ENCODE measurements at regions not wholly inside any gene's neighbourhood (a gene's known extent, or its start where the extent isn't known, plus 50 kb on each side); places are given as distances from the start of the nearest gene placed in this dataset.
"Not testable (repeated sequence)": the region's sequence is repeated elsewhere in the genome, so short reads cannot be mapped to it uniquely, and the experiment has no call there.

DNA sequence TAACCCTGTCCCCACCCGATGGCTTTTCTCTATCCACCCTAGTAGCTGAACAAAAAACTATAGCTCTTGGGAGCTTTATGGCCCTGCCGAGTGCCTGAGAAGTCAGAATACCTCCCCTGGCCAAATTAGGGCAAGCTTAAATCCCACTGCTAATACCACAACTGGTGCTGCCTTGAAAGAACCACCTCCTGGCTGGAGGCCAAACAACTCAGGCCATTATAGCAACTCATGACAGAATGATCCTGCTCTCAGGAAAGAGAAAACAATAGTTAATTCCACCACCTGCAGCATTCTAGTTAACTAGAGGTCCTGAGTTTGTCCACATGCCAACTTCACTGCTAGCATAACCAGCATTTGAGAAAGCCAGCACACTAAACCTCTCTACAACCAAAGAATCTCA, 123.2 kb downstream of the RTP4 start:
- H3K27me3 ChIP-seq (ENCODE audit: control insufficient read depth, insufficient read depth, low read length): no peaks in the 10 kb centered on the region
- no peak overlapping the region for H3K4me3 ChIP-seq (ENCODE audit: low read depth, low read length)

DNA sequence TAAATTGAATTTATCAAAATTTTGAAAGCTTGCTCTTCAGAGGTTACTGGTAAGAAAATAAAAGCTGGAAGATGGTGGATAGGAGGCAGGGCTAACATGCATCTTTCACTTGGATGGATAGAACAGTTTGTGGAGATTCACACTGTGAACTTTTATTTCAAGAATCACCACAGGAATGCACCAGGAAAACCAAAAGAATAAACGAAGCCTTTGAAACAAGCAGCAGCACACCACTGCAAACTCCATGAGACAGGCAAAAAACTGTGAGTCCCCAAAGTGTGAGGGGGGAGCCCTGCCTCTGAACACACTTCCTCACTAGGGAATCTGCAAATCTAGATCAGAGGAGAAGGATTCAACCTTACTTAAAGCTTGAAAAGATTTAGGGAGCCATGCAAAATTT, 122.2 kb downstream of the RTP4 start:
- FAIRE-seq (no peak), DNase-seq (ENCODE audit: low read depth) (no peak)
- no peak overlapping the region for H3K4me3 ChIP-seq (ENCODE audit: low read depth, low read length)
- TF ChIP-seq, protein P1, sequence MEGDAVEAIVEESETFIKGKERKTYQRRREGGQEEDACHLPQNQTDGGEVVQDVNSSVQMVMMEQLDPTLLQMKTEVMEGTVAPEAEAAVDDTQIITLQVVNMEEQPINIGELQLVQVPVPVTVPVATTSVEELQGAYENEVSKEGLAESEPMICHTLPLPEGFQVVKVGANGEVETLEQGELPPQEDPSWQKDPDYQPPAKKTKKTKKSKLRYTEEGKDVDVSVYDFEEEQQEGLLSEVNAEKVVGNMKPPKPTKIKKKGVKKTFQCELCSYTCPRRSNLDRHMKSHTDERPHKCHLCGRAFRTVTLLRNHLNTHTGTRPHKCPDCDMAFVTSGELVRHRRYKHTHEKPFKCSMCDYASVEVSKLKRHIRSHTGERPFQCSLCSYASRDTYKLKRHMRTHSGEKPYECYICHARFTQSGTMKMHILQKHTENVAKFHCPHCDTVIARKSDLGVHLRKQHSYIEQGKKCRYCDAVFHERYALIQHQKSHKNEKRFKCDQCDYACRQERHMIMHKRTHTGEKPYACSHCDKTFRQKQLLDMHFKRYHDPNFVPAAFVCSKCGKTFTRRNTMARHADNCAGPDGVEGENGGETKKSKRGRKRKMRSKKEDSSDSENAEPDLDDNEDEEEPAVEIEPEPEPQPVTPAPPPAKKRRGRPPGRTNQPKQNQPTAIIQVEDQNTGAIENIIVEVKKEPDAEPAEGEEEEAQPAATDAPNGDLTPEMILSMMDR (IDR thresholded peaks at IDR 0.05; ENCODE audit: insufficient read depth, low read length, severe bottlenecking): no peak
- H3K27me3 ChIP-seq (ENCODE audit: control insufficient read depth, insufficient read depth, low read length): no peaks in the 10 kb centered on the region
- no peaks in the 10 kb centered on the region for H3K36me3 ChIP-seq (ENCODE audit: control insufficient read depth, insufficient read depth, low read length)

More for the DNA sequence above, 123.2 kb downstream of the RTP4 start:
- TF ChIP-seq, protein P1 (IDR thresholded peaks at IDR 0.05; ENCODE audit: insufficient read depth, low read length, severe bottlenecking): no peak
- no peaks in the 10 kb centered on the region for H3K36me3 ChIP-seq (ENCODE audit: control insufficient read depth, insufficient read depth, low read length)
- no peak for DNase-seq (ENCODE audit: low read depth)
- no peak for FAIRE-seq

DNA sequence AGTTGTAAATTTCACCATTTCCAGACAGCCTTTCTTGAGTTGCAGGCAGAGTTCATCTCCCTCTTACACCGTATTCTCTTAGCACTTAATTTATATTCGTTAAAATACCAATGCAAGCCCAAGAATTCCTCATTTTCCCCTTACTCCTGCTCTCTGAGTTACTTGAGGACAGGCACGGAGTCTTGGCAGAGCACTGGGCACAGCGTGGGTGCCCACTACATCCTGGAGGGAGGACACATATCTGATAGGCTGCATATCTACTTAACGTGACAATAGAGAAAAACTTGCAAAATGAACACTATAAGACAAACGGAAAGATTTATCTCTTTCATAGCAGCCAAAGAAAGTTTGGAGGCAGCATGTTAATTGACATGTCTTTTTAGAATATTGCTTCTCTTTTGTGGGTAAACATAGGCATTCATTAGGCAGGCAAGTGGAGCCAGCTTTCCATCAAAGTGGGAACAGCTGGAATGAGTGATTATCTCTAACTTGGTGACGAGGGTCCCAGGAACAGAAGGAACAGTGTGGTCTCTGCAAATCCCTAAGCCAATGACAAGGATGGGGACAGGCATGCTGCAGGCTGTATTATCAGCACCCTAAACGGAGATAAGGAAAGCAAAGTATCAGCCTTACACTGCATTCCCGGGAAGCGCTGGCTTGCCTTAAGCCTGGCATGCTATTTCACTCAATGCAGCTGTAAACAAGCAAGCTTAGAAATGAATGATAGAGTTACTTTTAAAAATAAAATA, 116.5 kb downstream of the RTP4 start:
- TF ChIP-seq, protein P1 (IDR thresholded peaks at IDR 0.05; ENCODE audit: insufficient read depth, low read length, severe bottlenecking): no peak
- DNase-seq (ENCODE audit: low read depth) (no peak), FAIRE-seq (no peak)
- no peak overlapping the region for H3K4me3 ChIP-seq (ENCODE audit: low read depth, low read length)
- no peaks in the 10 kb centered on the region for H3K36me3 ChIP-seq (ENCODE audit: control insufficient read depth, insufficient read depth, low read length)
- no peaks in the 10 kb centered on the region for H3K27me3 ChIP-seq (ENCODE audit: control insufficient read depth, insufficient read depth, low read length)

DNA sequence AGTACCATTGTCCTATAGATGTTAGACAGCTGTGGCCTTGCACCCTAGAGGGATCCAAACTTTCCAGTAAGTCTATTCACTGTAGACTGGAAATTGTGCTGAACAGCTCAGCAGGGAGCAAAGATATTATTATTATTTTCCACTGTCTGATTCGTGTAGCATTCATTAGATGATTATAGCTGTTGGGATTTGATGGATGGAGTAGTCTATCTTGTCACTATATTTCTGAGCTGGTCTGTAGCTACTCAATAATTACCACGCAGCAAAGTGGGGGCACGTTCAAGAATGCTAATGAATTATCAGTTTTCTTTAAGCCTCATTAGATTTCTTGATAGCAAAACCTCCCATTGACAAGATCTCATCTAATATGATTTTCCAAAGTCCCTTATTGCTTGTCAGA, 113.2 kb downstream of the RTP4 start:
- no peak for FAIRE-seq
- no peak for DNase-seq (ENCODE audit: low read depth)
- Histone ChIP-seq H3K4me3 (ENCODE audit: low read depth, low read length) (no peak overlapping the region), H3K36me3 (ENCODE audit: control insufficient read depth, insufficient read depth, low read length) (no peaks in the 10 kb centered on the region), H3K27me3 (ENCODE audit: control insufficient read depth, insufficient read depth, low read length) (no peaks in the 10 kb centered on the region)
- TF ChIP-seq, protein P1 (IDR thresholded peaks at IDR 0.05; ENCODE audit: insufficient read depth, low read length, severe bottlenecking): no peak

DNA sequence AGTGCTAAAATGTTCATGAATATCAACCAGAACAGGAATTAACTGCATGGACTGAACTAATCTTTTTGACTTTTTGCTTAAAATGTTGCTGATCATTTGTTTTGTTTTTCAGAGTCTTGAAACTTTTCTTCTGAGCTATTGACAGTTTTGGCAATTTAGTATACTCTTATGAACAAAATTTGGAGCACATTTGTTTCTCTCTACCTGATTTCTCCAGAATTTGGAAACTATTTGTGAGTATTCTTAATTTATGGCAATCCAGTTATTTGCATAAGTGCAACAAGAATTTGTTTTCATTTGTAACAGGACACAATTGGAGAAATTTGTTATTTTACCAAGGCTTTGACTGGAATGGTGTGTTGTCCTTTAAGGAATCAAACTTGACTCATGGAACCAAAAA, 107.4 kb downstream of the RTP4 start:
- not testable (repeated sequence) for H3K36me3 ChIP-seq (ENCODE audit: control insufficient read depth, insufficient read depth, low read length); H3K27me3 ChIP-seq (ENCODE audit: control insufficient read depth, insufficient read depth, low read length); DNase-seq (ENCODE audit: low read depth); H3K4me3 ChIP-seq (ENCODE audit: low read depth, low read length); FAIRE-seq

DNA sequence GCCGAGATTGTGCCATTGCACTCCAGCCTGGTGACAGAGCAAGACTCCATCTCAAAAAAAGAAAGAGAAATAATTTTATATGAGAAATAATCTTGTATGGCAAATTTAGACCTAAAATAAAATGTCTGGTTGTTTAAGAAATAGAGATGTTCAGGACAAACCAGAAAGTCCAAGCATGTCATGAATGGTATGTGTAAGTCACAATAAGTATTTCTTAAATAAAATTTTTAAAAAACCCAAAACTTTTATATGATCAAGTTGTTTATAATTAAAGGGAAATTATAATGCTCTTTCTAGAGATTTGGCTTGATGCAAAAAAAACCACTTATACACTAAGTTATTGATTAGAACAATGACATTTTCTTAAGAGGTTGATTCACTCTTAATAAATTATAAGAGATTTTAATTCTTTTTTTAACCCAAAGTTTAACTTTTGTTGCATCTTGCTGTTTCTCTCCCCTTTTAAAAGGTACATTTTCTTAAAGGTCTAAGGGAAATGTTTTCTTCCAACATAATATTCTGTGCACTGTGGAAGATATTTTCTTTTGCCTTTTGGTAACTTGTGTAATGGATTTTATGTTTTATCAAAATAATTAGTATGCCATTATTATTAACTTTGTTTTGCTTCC, 105.7 kb downstream of the RTP4 start:
- DNase-seq (ENCODE audit: low read depth): no peak
- H3K36me3 ChIP-seq (ENCODE audit: control insufficient read depth, insufficient read depth, low read length): no peaks in the 10 kb centered on the region
- FAIRE-seq: no peak
- TF ChIP-seq, protein P1 (IDR thresholded peaks at IDR 0.05; ENCODE audit: insufficient read depth, low read length, severe bottlenecking): no peak
- no peak overlapping the region for H3K4me3 ChIP-seq (ENCODE audit: low read depth, low read length)
- H3K27me3 ChIP-seq (ENCODE audit: control insufficient read depth, insufficient read depth, low read length): no peaks in the 10 kb centered on the region

DNA sequence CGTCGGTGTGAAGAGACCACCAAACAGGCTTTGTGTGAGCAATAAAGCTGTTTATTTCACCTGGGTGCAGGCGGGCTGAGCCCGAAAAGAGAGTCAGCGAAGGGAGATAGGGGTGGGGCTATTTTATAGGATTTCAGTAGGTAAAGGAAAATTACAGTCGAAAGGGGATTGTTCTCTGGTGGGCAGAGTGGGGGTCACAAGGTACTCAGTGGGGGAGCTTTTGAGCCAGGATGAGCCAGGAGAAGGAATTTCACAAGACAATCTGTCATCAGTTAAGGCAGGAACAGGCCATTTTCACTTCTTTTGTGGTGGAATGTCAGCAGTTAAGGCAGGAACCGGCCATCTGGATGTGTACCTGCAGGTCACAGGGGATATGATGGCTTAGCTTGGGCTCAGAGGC, 98.1 kb downstream of the RTP4 start:
- not testable (repeated sequence) for DNase-seq (ENCODE audit: low read depth); H3K36me3 ChIP-seq (ENCODE audit: control insufficient read depth, insufficient read depth, low read length); H3K27me3 ChIP-seq (ENCODE audit: control insufficient read depth, insufficient read depth, low read length); H3K4me3 ChIP-seq (ENCODE audit: low read depth, low read length); FAIRE-seq
